BJ (cell line): ENCODE measurements at regions not wholly inside any gene's neighbourhood (a gene's known extent, or its start where the extent isn't known, plus 50 kb on each side); places are given as distances from the start of the nearest gene placed in this dataset.
"Not testable (repeated sequence)": the region's sequence is repeated elsewhere in the genome, so short reads cannot be mapped to it uniquely, and the experiment has no call there.

Experiments used
- CTCF ChIA-PET: fragments of 350-600 bp; formaldehyde crosslinking; extraction: SDS; loops from one replicate; lab custom pipeline; 2021; ENCODE audit warnings: antibody characterized with exemption, inconsistent platforms; lab: Yijun Ruan, JAX
- POLR2A ChIA-PET: fragments of 300-600 bp; sonication (Branson Sonifier 250); formaldehyde crosslinking; extraction: SDS; loops from one replicate; lab custom pipeline; 2021; ENCODE audit warnings: antibody characterized with exemption; lab: Charles Lee
- DNase-seq: peaks from one replicate; pipeline ENCODE4 v3.0.0-alpha.2; 2011; ENCODE audit warnings: low read depth
- H3K27me3 ChIP-seq: 2 replicates; pipeline ENCODE4 v1.6.0; 2011; ENCODE audit warnings: low read length; ENCODE audit not compliant: control insufficient read depth, insufficient read depth
- H3K36me3 ChIP-seq: 2 replicates; pipeline ENCODE4 v1.5.1; 2011; ENCODE audit warnings: low read length; ENCODE audit not compliant: control insufficient read depth, insufficient read depth
- H3K4me3 ChIP-seq: 2 replicates; pipeline ENCODE4 v1.5.1; 2011; ENCODE audit warnings: low read depth, mild to moderate bottlenecking, control low read depth, low read length
- CTCF ChIP-seq: IDR thresholded peaks from 2 replicates; pipeline ENCODE4 v1.5.1; 2011; ENCODE audit warnings: low read depth, mild to moderate bottlenecking, control low read depth, inconsistent platforms, low read length, moderate library complexity; ENCODE audit not compliant: insufficient read depth

- no peak for DNase-seq
- H3K4me3 ChIP-seq: no peak overlapping the region
- ChIA-PET CTCF (no interaction called here), POLR2A (no interaction called here)
- TF ChIP-seq CTCF: no peak
- no peaks in the 10 kb centered on the region for H3K36me3 ChIP-seq
- H3K27me3 ChIP-seq: peaks cover 1% of the 10 kb centered on the region; the same call in 1 of the 2 replicates
These were observed 97.3 kb upstream of the PAXBP1 start for GRCh38 chr21:32868631-32869454.

GRCh38 chr21:32869459-32869858 lies 97.9 kb upstream of the PAXBP1 start:
- Histone ChIP-seq H3K4me3 (no peak overlapping the region), H3K27me3 (peaks cover 1% of the 10 kb centered on the region; the same call in 1 of the 2 replicates), H3K36me3 (no peaks in the 10 kb centered on the region)
- no peak for DNase-seq
- ChIA-PET POLR2A (no interaction called here), CTCF (no interaction called here)
- no peak for TF ChIP-seq CTCF

GRCh38 chr21:32876426-32876825 lies 104.9 kb upstream of the PAXBP1 start:
- Histone ChIP-seq H3K27me3 (no peaks in the 10 kb centered on the region), H3K4me3 (no peak overlapping the region), H3K36me3 (no peaks in the 10 kb centered on the region)
- no peak for DNase-seq
- ChIA-PET POLR2A (no interaction called here), CTCF (no interaction called here)
- TF ChIP-seq CTCF: no peak

GRCh38 chr21:32877888-32878287 lies 106.3 kb upstream of the PAXBP1 start:
- POLR2A ChIA-PET, H3K4me3 ChIP-seq, DNase-seq, H3K27me3 ChIP-seq, H3K36me3 ChIP-seq: not testable (repeated sequence)
- CTCF ChIA-PET: interaction anchor here (0.6 to 1.2 kb wide), 2 partner anchors 39 to 146 kb away, joined by 3 to 4 read pairs; no protein-coding TSS in a partner anchor

GRCh38 chr21:32878661-32879060 lies 107.1 kb upstream of the PAXBP1 start:
- ChIA-PET POLR2A (no interaction called here), CTCF (interaction anchor here (1.2 kb wide), 1 partner anchor 38 kb away, joined by 3 read pairs; no protein-coding TSS in a partner anchor)
- Histone ChIP-seq H3K4me3 (no peak overlapping the region), H3K27me3 (no peaks in the 10 kb centered on the region), H3K36me3 (no peaks in the 10 kb centered on the region)
- DNase-seq: no peak
- no peak for TF ChIP-seq CTCF

GRCh38 chr21:32881458-32881857 lies 109.9 kb upstream of the PAXBP1 start:
- ChIA-PET POLR2A (no interaction called here), CTCF (no interaction called here)
- no peak for DNase-seq
- Histone ChIP-seq H3K27me3 (peaks cover 3% of the 10 kb centered on the region; the same call in 1 of the 2 replicates), H3K4me3 (no peak overlapping the region), H3K36me3 (no peaks in the 10 kb centered on the region)
- TF ChIP-seq CTCF: no peak
